ENCODE measurements at regions not wholly inside any gene's neighbourhood (a gene's known extent, or its start where the extent isn't known, plus 50 kb on each side); places are given as distances from the start of the nearest gene placed in this dataset.
"Not testable (repeated sequence)": the region's sequence is repeated elsewhere in the genome, so short reads cannot be mapped to it uniquely, and the experiment has no call there.

- Histone ChIP-seq H3K4me1 (ENCODE audit: low read depth) (no peaks in the 10 kb centered on the region), H3K9me3 (no peaks in the 10 kb centered on the region), H3K36me3 (ENCODE audit: low read depth) (no peaks in the 10 kb centered on the region), H3K4me3 (no peak overlapping the region)
- ATAC-seq (no peak), DNase-seq (no peak)
- TF ChIP-seq, protein P1, sequence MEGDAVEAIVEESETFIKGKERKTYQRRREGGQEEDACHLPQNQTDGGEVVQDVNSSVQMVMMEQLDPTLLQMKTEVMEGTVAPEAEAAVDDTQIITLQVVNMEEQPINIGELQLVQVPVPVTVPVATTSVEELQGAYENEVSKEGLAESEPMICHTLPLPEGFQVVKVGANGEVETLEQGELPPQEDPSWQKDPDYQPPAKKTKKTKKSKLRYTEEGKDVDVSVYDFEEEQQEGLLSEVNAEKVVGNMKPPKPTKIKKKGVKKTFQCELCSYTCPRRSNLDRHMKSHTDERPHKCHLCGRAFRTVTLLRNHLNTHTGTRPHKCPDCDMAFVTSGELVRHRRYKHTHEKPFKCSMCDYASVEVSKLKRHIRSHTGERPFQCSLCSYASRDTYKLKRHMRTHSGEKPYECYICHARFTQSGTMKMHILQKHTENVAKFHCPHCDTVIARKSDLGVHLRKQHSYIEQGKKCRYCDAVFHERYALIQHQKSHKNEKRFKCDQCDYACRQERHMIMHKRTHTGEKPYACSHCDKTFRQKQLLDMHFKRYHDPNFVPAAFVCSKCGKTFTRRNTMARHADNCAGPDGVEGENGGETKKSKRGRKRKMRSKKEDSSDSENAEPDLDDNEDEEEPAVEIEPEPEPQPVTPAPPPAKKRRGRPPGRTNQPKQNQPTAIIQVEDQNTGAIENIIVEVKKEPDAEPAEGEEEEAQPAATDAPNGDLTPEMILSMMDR (IDR thresholded peaks at IDR 0.05), result no peak
- intact Hi-C loops (cut with DNase I, micrococcal nuclease), result no loop called here
Measured at GRCh38 chr5:6302075-6302474, 76.3 kb downstream of the MED10 start.

DNA sequence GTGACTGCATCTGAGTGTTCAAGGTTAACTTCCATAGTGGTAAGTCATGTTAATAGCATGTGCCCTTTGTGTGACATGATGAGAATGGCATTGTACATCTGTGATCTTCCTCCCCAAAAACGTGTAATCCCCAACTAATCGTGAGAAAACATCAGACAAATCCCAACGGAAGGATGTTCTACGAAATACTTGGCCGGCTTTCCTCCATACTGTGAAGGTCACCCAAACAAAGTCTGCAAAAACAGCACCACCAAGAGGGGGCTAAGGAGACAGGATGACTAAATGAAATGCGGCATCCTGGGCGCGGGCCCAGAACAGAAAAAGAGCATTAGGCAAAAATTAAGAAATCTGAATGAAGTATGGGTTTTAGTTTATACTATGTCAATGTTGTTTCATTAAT, 81.8 kb downstream of the MED10 start:
- H3K4me3 ChIP-seq, result no peak overlapping the region
- no peaks in the 10 kb centered on the region for H3K4me1 ChIP-seq (ENCODE audit: low read depth)
- ATAC-seq, result no peak
- TF ChIP-seq, protein P1 (IDR thresholded peaks at IDR 0.05), result no peak
- no peak for DNase-seq
- H3K36me3 ChIP-seq (ENCODE audit: low read depth), result no peaks in the 10 kb centered on the region
- intact Hi-C loops (cut with DNase I, micrococcal nuclease), result no loop called here
- no peaks in the 10 kb centered on the region for H3K9me3 ChIP-seq

DNA sequence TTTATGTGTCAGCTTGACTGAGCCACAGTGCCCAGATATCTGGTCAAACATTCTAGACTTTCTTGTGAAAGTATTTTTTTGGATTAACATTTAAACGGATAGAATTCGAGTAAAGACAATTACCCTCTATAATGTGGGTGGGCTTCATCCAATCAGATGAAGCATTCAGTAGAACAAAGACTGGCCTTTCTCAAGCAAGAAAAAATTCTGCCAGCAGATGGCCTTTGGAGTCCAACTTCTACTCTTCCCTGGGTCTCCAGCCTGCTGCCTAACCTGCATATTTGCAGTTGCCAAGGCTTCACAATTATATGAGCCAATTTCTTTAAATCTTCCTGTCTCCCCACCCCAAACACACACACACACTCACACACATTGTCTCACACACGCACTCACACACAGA, 86.4 kb downstream of the MED10 start:
- Histone ChIP-seq H3K36me3 (ENCODE audit: low read depth) (no peaks in the 10 kb centered on the region), H3K4me1 (ENCODE audit: low read depth) (no peaks in the 10 kb centered on the region), H3K9me3 (no peaks in the 10 kb centered on the region), H3K4me3 (no peak overlapping the region)
- intact Hi-C loops (cut with DNase I, micrococcal nuclease), result no loop called here
- ATAC-seq (no peak), DNase-seq (peak in 1 of 3 donors; percentile 11)
- TF ChIP-seq, protein P1 (IDR thresholded peaks at IDR 0.05), result no peak

DNA sequence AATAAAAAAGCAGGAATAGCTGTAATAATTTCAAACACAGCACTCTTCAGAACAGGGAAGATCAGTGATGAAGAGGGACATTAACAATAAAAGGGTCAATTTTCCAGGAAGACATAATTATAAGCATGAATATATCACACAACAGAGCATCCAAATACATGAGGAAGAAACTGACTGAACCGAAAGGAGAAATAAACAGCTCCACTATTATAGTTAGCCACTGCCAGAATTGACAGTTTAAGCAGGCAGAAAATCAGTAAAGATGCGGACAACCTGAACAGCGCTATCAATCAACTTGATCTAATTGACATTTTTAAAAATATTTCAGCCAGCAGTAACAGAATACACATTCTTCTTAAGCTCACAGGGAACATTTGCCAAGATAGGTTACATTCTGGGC, 89.1 kb downstream of the MED10 start:
- TF ChIP-seq, protein P1 (IDR thresholded peaks at IDR 0.05), result no peak
- Histone ChIP-seq H3K4me3 (no peak overlapping the region), H3K4me1 (ENCODE audit: low read depth) (no peaks in the 10 kb centered on the region), H3K36me3 (ENCODE audit: low read depth) (no peaks in the 10 kb centered on the region), H3K9me3 (no peaks in the 10 kb centered on the region)
- no peak for ATAC-seq
- intact Hi-C loops (cut with DNase I, micrococcal nuclease), result no loop called here
- no peak for DNase-seq

- DNase-seq (no peak), ATAC-seq (no peak)
- Histone ChIP-seq H3K4me3 (no peak overlapping the region), H3K4me1 (ENCODE audit: low read depth) (no peaks in the 10 kb centered on the region), H3K36me3 (ENCODE audit: low read depth) (no peaks in the 10 kb centered on the region), H3K9me3 (no peaks in the 10 kb centered on the region)
- TF ChIP-seq, protein P1 (IDR thresholded peaks at IDR 0.05), result no peak
- intact Hi-C loops (cut with DNase I, micrococcal nuclease), result no loop called here
Measured at GRCh38 chr5:6287176-6287575, 91.2 kb downstream of the MED10 start.

DNA sequence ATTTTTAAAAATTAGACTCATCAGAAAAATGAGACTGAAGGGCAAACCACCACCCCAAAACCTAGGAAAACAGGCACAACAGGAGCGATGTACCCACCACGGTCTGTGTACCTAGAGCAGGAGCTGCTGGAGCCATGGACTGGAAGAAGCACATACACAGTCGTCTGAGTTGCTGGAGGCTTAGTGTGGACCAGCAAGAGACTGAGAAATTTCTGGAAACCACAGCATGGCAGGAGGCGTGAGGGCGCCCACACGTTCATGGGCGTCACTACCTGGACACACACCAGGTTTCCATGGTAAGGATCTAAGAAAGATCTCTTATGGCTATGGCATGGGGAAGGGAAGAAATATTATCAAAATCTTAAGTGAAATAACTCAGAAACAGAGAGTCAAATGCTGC, 91.9 kb downstream of the MED10 start:
- Histone ChIP-seq H3K4me1 (ENCODE audit: low read depth) (no peaks in the 10 kb centered on the region), H3K36me3 (ENCODE audit: low read depth) (no peaks in the 10 kb centered on the region), H3K9me3 (no peaks in the 10 kb centered on the region), H3K4me3 (no peak overlapping the region)
- ATAC-seq (no peak), DNase-seq (no peak)
- TF ChIP-seq, protein P1 (IDR thresholded peaks at IDR 0.05), result no peak
- intact Hi-C loops (cut with DNase I, micrococcal nuclease), result no loop called here

DNA sequence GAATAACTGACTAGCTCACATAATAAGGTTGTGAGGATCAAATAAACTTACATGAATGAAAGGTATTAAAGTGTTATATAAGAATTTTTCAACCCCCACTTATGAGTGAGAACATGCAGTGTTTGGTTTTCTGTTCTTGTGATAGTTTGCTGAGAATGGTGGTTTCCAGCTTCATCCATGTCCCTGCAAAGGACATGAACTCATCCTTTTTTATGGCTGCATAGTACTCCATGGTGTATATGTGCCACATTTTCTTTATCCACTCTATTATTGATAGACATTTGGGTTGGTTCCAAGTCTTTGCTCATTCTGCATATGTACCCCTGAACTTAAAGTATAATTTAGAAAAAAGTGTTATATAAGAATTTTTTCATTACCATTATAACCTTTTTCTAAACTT, 93.9 kb downstream of the MED10 start:
- H3K4me3 ChIP-seq; intact Hi-C loops (cut with DNase I, micrococcal nuclease); ATAC-seq; H3K9me3 ChIP-seq; H3K36me3 ChIP-seq (ENCODE audit: low read depth); DNase-seq; H3K4me1 ChIP-seq (ENCODE audit: low read depth): not testable (repeated sequence)

Data from mucosa of descending colon (tissue), 3 donors.